HCT116 (cell line): ENCODE measurements at regions not wholly inside any gene's neighbourhood (a gene's known extent, or its start where the extent isn't known, plus 50 kb on each side); places are given as distances from the start of the nearest gene placed in this dataset.

Experiments
- ATAC-seq: fragments of 200-7000 bp; cut with Tn5 transposase; 2 replicates; pipeline ENCODE4 v1.9.1; 2020; ENCODE audit warnings: mild to moderate bottlenecking, moderate library complexity
- BruUV-seq: library from RNA; stranded (reverse); fragments of 400-500 nt; replicated peaks from 2 replicates; lab custom pipeline; 2021; lab: Mats Ljungman, UMichigan
- CTCF ChIA-PET: fragments of 300-600 bp; sonication (Branson Sonifier 250); formaldehyde crosslinking; loops from one replicate; lab custom pipeline; 2021; ENCODE audit warnings: antibody characterized with exemption; lab: Charles Lee
- POLR2A ChIA-PET: fragments of 300-600, 350-600 bp; sonication (Branson Sonifier 250); formaldehyde crosslinking; loops from one replicate; lab custom pipeline; 2021; ENCODE audit warnings: antibody characterized with exemption; lab: Charles Lee
- RAD21 ChIA-PET, 2 experiments: fragments of 300-600 bp; sonication (Branson Sonifier 250); formaldehyde crosslinking; loops; one replicate each; lab custom pipeline; 2023; ENCODE audit warnings: low total read pairs in 2 of 2; ENCODE audit not compliant: uncharacterized antibody in 2 of 2, unreplicated experiment in 2 of 2, low non-redundant PET in 1 of 2; lab: Charles Lee
- DNase-seq: peaks from one replicate; pipeline ENCODE4 v3.0.0-alpha.2; 2010; ENCODE audit warnings: low read depth, low spot score
- H2AFZ ChIP-seq: fragments of 200-600 bp; shearing (Covaris generic), sonication (generic); 2 replicates; pipeline ENCODE4 v1.6.1; 2017; ENCODE audit warnings: low read depth, mixed run types, mixed read lengths, antibody characterized with exemption, low read length; ENCODE audit not compliant: poor library complexity, severe bottlenecking
- H3K27ac ChIP-seq: 2 replicates; pipeline ENCODE4 v1.5.1; 2012; ENCODE audit warnings: low read depth, low read length
- H3K27me3 ChIP-seq: fragments of 200-600 bp; sonication (generic); 2 replicates; pipeline ENCODE4 v1.6.1; 2016; ENCODE audit warnings: mixed run types, low read length, mixed read lengths; ENCODE audit not compliant: insufficient read depth
- H3K36me3 ChIP-seq, 2 experiments: fragments of 200-500 bp in 1 of 2; fragments of 200-600 bp in 1 of 2; sonication (Bioruptor generic) in 1 of 2; sonication (generic) in 1 of 2; 2 replicates each; pipeline versions ENCODE4 v1.5.1 to v1.6.1; 2014 to 2016; ENCODE audit warnings: low read length in 2 of 2, inconsistent platforms in 1 of 2, mixed read lengths in 1 of 2, mixed run types in 1 of 2; ENCODE audit not compliant: insufficient read depth in 2 of 2, control insufficient read depth in 1 of 2
- H3K4me1 ChIP-seq, 2 experiments: fragments of 200-600 bp in 1 of 2; sonication (generic) in 1 of 2; 2 replicates each; pipeline versions ENCODE4 v1.5.1 to v1.6.1; 2012 to 2017; ENCODE audit warnings: low read length in 2 of 2, inconsistent platforms in 1 of 2, mild to moderate bottlenecking in 1 of 2, mixed read lengths in 1 of 2, mixed run types in 1 of 2, moderate library complexity in 1 of 2; ENCODE audit not compliant: insufficient read depth in 2 of 2, control insufficient read depth in 1 of 2
- H3K4me2 ChIP-seq: fragments of 200-600 bp; sonication (generic); 2 replicates; pipeline ENCODE4 v1.6.1; 2017; ENCODE audit warnings: mixed run types, low read length, mixed read lengths
- H3K4me3 ChIP-seq, 2 experiments: fragments of 200-600 bp in 1 of 2; sonication (generic) in 1 of 2; replicated peaks in 1 of 2; 2 replicates each; pipeline ENCODE4 v1.5.1; 2011 to 2016; ENCODE audit warnings: low read length in 2 of 2, control low read depth in 1 of 2, low read depth in 1 of 2, mild to moderate bottlenecking in 1 of 2, mixed read lengths in 1 of 2, mixed run types in 1 of 2
- H3K79me2 ChIP-seq: fragments of 200-600 bp; sonication (generic); 2 replicates; pipeline ENCODE4 v1.6.1; 2017; ENCODE audit warnings: mild to moderate bottlenecking, mixed run types, low read length, moderate library complexity, mixed read lengths; ENCODE audit not compliant: insufficient read depth
- H3K9ac ChIP-seq: fragments of 200-600 bp; sonication (generic); 2 replicates; pipeline ENCODE4 v1.6.1; 2016; ENCODE audit warnings: low read length, mixed read lengths
- H3K9me2 ChIP-seq: fragments of 200-600 bp; sonication (generic), shearing (Covaris generic); 2 replicates; pipeline ENCODE4 v1.6.1; 2017; ENCODE audit warnings: mixed run types, mild to moderate bottlenecking, moderate library complexity; ENCODE audit not compliant: insufficient read depth
- H3K9me3 ChIP-seq, 2 experiments: fragments of 200-500 bp in 1 of 2; fragments of 200-600 bp in 1 of 2; sonication (Bioruptor generic) in 1 of 2; sonication (generic) in 1 of 2; 2 replicates each; pipeline ENCODE4 v1.6.1; 2014 to 2017; ENCODE audit warnings: low read length in 2 of 2, mixed read lengths in 2 of 2, inconsistent platforms in 1 of 2, low read depth in 1 of 2, mild to moderate bottlenecking in 1 of 2, mixed run types in 1 of 2, moderate library complexity in 1 of 2; ENCODE audit not compliant: control insufficient read depth in 1 of 2, insufficient read depth in 1 of 2
- H4K20me1 ChIP-seq: fragments of 200-600 bp; sonication (generic), shearing (Covaris generic); 2 replicates; pipeline ENCODE4 v1.6.1; 2017; ENCODE audit warnings: mixed run types, mild to moderate bottlenecking, moderate library complexity; ENCODE audit not compliant: insufficient read depth
- CEBPB ChIP-seq: IDR thresholded peaks from 2 replicates; pipeline ENCODE4 v1.6.1; 2012; ENCODE audit warnings: low read depth
- CTCF ChIP-seq, 3 experiments: fragments of 200-600 bp in 1 of 3; sonication (generic) in 1 of 3; IDR thresholded peaks in 2 of 3; conservative IDR thresholded peaks in 1 of 3; 2 replicates each; pipeline ENCODE4 v1.5.1; 2012 to 2017; ENCODE audit warnings: low read depth in 2 of 3, low read length in 2 of 3, antibody characterized with exemption in 1 of 3, borderline replicate concordance in 1 of 3, control low read depth in 1 of 3, mild to moderate bottlenecking in 1 of 3, mixed read lengths in 1 of 3, mixed run types in 1 of 3, moderate library complexity in 1 of 3; ENCODE audit not compliant: insufficient read depth in 1 of 3
- EGR1 ChIP-seq: IDR thresholded peaks from 2 replicates; pipeline ENCODE4 v1.6.1; 2012; ENCODE audit warnings: low read depth
- ELF1 ChIP-seq: IDR thresholded peaks from 2 replicates; pipeline ENCODE4 v1.6.1; 2012; ENCODE audit warnings: low read depth, borderline replicate concordance
- EZH2 ChIP-seq: fragments of 200-600 bp; sonication (generic); IDR thresholded peaks from 2 replicates; pipeline ENCODE4 v1.6.1; 2017; ENCODE audit warnings: antibody characterized with exemption, mixed run types
- EZH2phosphoT487 ChIP-seq: fragments of 200-600 bp; IDR thresholded peaks from 2 replicates; pipeline ENCODE4 v1.6.1; 2018; ENCODE audit warnings: antibody characterized with exemption, borderline replicate concordance
- POLR2A ChIP-seq: IDR thresholded peaks from 2 replicates; pipeline ENCODE4 v1.7.0; 2011; ENCODE audit warnings: borderline replicate concordance; ENCODE audit not compliant: insufficient read depth, insufficient read length; ENCODE audit errors: extremely low read depth
- ZBTB33 ChIP-seq: IDR thresholded peaks from 2 replicates; pipeline ENCODE4 v1.6.1; 2011; ENCODE audit warnings: mild to moderate bottlenecking, low read length, moderate library complexity; ENCODE audit not compliant: insufficient replicate concordance; ENCODE audit errors: extremely low read depth
- ZFX ChIP-seq: fragments of 450-650 bp; IDR thresholded peaks from 2 replicates; pipeline ENCODE4 v1.6.1; 2017
- ZNF274 ChIP-seq: fragments of 200-500 bp; sonication (Bioruptor generic); IDR thresholded peaks from 2 replicates; pipeline ENCODE4 v1.6.1; 2014; ENCODE audit warnings: mild to moderate bottlenecking, low read depth, low read length, inconsistent platforms
- intact Hi-C: fragments of 100-400 bp; cut with micrococcal nuclease; formaldehyde crosslinking; loops from 2 replicates; pipeline ENCODE4 v1.10.0; 2022

- H3K9ac ChIP-seq: no peak overlapping the region
- RAD21 ChIA-PET: no interaction called here
- no peak overlapping the region for H3K27ac ChIP-seq
- H3K9me3 ChIP-seq: no peaks in the 10 kb centered on the region
- no peak for TF ChIP-seq CTCF (IDR thresholded peaks at IDR 0.05 in 2 of 3, conservative IDR thresholded peaks at IDR 0.05 in 1 of 3; ENCODE audit: borderline replicate concordance in 1 of 3, insufficient read depth in 1 of 3, low read depth in 2 of 3, low read length in 2 of 3)
- TF ChIP-seq ELF1: no peak
- TF ChIP-seq ZNF274: no peak
- TF ChIP-seq POLR2A: no peak
- TF ChIP-seq ZFX: no peak
- TF ChIP-seq EGR1: no peak
- no peak for TF ChIP-seq EZH2phosphoT487
- no peak for TF ChIP-seq CEBPB
- TF ChIP-seq ZBTB33: no peak
- no peak for TF ChIP-seq EZH2
- no peak overlapping the region for H3K4me3 ChIP-seq
- no TSS peak for BruUV-seq
- H2AFZ ChIP-seq: no peak overlapping the region
- H3K4me1 ChIP-seq: no peaks in the 10 kb centered on the region
- POLR2A ChIA-PET: no interaction called here
- no peaks in the 10 kb centered on the region for H3K79me2 ChIP-seq
- ATAC-seq (no peak; the same call in 1 of the 2 replicates), DNase-seq (no peak)
- intact Hi-C loops: no loop called here
- H3K27me3 ChIP-seq: no peaks in the 10 kb centered on the region
- no peaks in the 10 kb centered on the region for H4K20me1 ChIP-seq
- CTCF ChIA-PET: no interaction called here
- no peaks in the 10 kb centered on the region for H3K36me3 ChIP-seq
- no peaks in the 10 kb centered on the region for H3K9me2 ChIP-seq
- no peak overlapping the region for H3K4me2 ChIP-seq
Measured at GRCh38 chr18:76167410-76167809, 327.6 kb downstream of the ZNF516 start.
